ENCODE measurements at regions not wholly inside any gene's neighbourhood (a gene's known extent, or its start where the extent isn't known, plus 50 kb on each side); places are given as distances from the start of the nearest gene placed in this dataset.
A peak's percentile ranks its signal among the peaks of the same experiment; 100 is the strongest.

- no peak for TF ChIP-seq CTCF (IDR thresholded peaks at IDR 0.05)
- H3K27ac Mint-ChIP-seq = no peak overlapping the region
- H3K4me1 Mint-ChIP-seq = peaks cover 25% of the 10 kb centered on the region
- intact Hi-C loops (cut with micrococcal nuclease) = no loop called here
- ChIA-PET CTCF (no interaction called here), POLR2A (interaction anchor here (0.6 kb wide), 1 partner anchor 130 kb away, joined by 3 read pairs; no protein-coding TSS in a partner anchor)
- H3K27me3 Mint-ChIP-seq = no peaks in the 10 kb centered on the region
- no peaks in the 10 kb centered on the region for H3K36me3 Mint-ChIP-seq (ENCODE audit: low read depth)
- ATAC-seq (ENCODE audit: low read depth) (no peak), DNase-seq (no peak)
- no peaks in the 10 kb centered on the region for H3K9me3 Mint-ChIP-seq
- H3K4me3 Mint-ChIP-seq = no peak overlapping the region
Measured at GRCh38 chr6:113762641-113763040, 94.5 kb upstream of the MARCKS start.

DNA sequence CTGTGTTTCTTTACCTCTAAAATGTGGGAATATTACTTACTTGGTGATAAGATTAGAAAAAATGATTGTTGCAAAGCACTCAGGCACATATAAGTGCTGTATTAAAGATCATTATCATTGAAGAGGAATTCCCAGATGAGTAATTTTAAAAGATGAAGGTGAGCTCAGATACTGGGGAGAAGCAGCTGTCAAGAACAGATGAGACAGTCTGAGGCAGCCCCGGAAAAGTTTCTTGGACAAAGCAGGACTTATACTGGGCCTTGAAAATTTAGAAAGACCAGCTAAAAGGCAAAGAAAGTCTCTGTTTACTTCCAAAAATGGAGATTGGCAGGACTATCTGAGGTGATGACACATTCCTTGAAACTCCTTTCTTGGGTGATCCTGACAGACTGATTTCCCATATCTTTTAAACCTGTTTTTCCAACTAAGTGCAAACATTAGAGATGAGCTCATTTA lies 93.8 kb upstream of the MARCKS start:
- H3K36me3 Mint-ChIP-seq (ENCODE audit: low read depth) = no peaks in the 10 kb centered on the region
- no peak for DNase-seq
- H3K9me3 Mint-ChIP-seq = no peaks in the 10 kb centered on the region
- H3K27ac Mint-ChIP-seq = no peak overlapping the region
- intact Hi-C loops (cut with micrococcal nuclease) = no loop called here
- H3K4me3 Mint-ChIP-seq = no peak overlapping the region
- H3K27me3 Mint-ChIP-seq = no peaks in the 10 kb centered on the region
- ChIA-PET CTCF (no interaction called here), POLR2A (interaction anchor here (0.6 kb wide), 1 partner anchor 103 kb away, joined by 4 read pairs; no protein-coding TSS in a partner anchor)
- TF ChIP-seq CTCF (IDR thresholded peaks at IDR 0.05) = no peak
- H3K4me1 Mint-ChIP-seq = peaks cover 25% of the 10 kb centered on the region
- ATAC-seq (ENCODE audit: low read depth) = no peak

GRCh38 chr6:113763876-113764275 lies 93.3 kb upstream of the MARCKS start:
- H3K9me3 Mint-ChIP-seq = no peaks in the 10 kb centered on the region
- H3K36me3 Mint-ChIP-seq (ENCODE audit: low read depth) = no peaks in the 10 kb centered on the region
- POLR2A ChIA-PET = interaction anchor here (0.6 kb wide), 1 partner anchor 103 kb away, joined by 4 read pairs; no protein-coding TSS in a partner anchor
- H3K4me3 Mint-ChIP-seq = no peak overlapping the region
- H3K27ac Mint-ChIP-seq = no peak overlapping the region
- DNase-seq (no peak), ATAC-seq (ENCODE audit: low read depth) (no peak)
- no peak for TF ChIP-seq CTCF (IDR thresholded peaks at IDR 0.05)
- H3K4me1 Mint-ChIP-seq = peaks cover 22% of the 10 kb centered on the region
- H3K27me3 Mint-ChIP-seq = no peaks in the 10 kb centered on the region
- CTCF ChIA-PET = no interaction called here
- intact Hi-C loops (cut with micrococcal nuclease) = no loop called here

DNA sequence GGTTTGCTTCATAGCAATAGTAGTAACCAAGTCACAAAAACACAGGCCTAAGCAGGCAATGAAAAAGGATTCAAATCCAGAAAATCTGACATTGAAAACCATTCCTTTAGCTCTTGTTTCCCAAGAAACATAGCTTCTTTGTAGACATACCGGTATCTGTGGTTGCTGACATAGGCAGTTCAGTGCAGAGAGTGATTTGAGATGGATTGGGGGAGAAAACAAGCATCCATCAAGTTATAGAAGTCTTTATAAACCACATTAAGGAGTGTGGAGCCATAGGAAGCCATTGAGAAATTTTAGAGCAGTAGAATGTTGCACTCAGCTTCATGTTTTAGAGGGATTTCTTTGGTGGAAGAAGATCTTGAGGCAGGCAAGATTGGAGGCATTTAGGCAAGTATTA lies 91.2 kb upstream of the MARCKS start:
- Mint-ChIP-seq H3K4me3 (no peak overlapping the region), H3K27ac (no peak overlapping the region), H3K27me3 (no peaks in the 10 kb centered on the region), H3K36me3 (ENCODE audit: low read depth) (no peaks in the 10 kb centered on the region), H3K4me1 (peaks cover 19% of the 10 kb centered on the region), H3K9me3 (no peaks in the 10 kb centered on the region)
- ATAC-seq (ENCODE audit: low read depth) (no peak), DNase-seq (no peak)
- intact Hi-C loops (cut with micrococcal nuclease) = no loop called here
- CTCF ChIA-PET = no interaction called here
- POLR2A ChIA-PET = no interaction called here
- no peak for TF ChIP-seq CTCF (IDR thresholded peaks at IDR 0.05)

DNA sequence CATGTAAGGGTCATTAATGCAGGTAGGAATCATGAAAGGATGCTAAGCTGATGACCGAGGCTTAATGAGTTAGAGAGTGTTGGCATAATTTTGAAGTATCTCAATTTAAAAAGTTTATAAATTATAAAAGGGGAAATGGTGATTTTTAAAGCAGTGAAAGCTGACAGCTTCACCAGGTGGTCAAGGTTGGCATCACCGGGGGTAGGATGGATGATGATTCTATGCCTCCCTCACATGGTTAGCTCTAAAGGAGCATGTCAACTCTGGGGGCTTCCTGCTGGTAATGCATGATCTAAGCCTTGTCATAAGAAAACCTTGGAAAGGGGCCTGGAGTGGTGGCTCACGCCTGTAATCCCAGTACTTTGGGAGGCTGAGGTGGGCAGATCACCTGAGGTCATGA lies 89.2 kb upstream of the MARCKS start:
- no peaks in the 10 kb centered on the region for H3K9me3 Mint-ChIP-seq
- H3K4me1 Mint-ChIP-seq = peaks cover 11% of the 10 kb centered on the region
- H3K36me3 Mint-ChIP-seq (ENCODE audit: low read depth) = no peaks in the 10 kb centered on the region
- CTCF ChIA-PET = interaction anchor here (1.2 to 1.8 kb wide), 2 partner anchors 12 to 461 kb away, joined by 4 to 6 read pairs; no protein-coding TSS in a partner anchor
- H3K27ac Mint-ChIP-seq = no peak overlapping the region
- DNase-seq (no peak), ATAC-seq (ENCODE audit: low read depth) (peak; percentile 37)
- POLR2A ChIA-PET = interaction anchor here (2.0 kb wide), 1 partner anchor 90 kb away, joined by 8 read pairs; no protein-coding TSS in a partner anchor
- H3K27me3 Mint-ChIP-seq = no peaks in the 10 kb centered on the region
- no peak overlapping the region for H3K4me3 Mint-ChIP-seq
- intact Hi-C loops (cut with micrococcal nuclease) = loop anchor here (1.0 kb wide), 1 partner anchor 462 kb away; no protein-coding TSS in a partner anchor
- TF ChIP-seq CTCF (IDR thresholded peaks at IDR 0.05) = no peak
